Astrocyte of the cerebellum (primary cell): ENCODE measurements at regions not wholly inside any gene's neighbourhood (a gene's known extent, or its start where the extent isn't known, plus 50 kb on each side); places are given as distances from the start of the nearest gene placed in this dataset.

Source experiments
- DNase-seq: peaks from one replicate; pipeline ENCODE4 v3.0.0-alpha.2; 2011; ENCODE audit warnings: low read depth
- H3K4me3 ChIP-seq: 2 replicates; pipeline ENCODE4 v1.5.1; 2011; ENCODE audit warnings: mild to moderate bottlenecking, low read depth, low read length, moderate library complexity
- CTCF ChIP-seq: IDR thresholded peaks from 2 replicates; pipeline ENCODE4 v1.5.1; 2012; ENCODE audit warnings: low read length, low read depth, moderate library complexity, mild to moderate bottlenecking; ENCODE audit errors: missing control alignments
- in situ Hi-C: cut with HindIII; loops from 2 replicates; pipeline ENCODE4 v1.10.0; 2017; ENCODE audit warnings: low sequenced_read_pairs

GRCh38 chr13:67643516-67644055 is 413.4 kb upstream of the PCDH9 start:
- DNase-seq, result no peak
- H3K4me3 ChIP-seq, result no peak overlapping the region
- in situ Hi-C loops, result no loop called here
- TF ChIP-seq CTCF, result no peak

GRCh38 chr13:67642657-67643056 is 412.5 kb upstream of the PCDH9 start:
- TF ChIP-seq CTCF, result no peak
- no peak for DNase-seq
- H3K4me3 ChIP-seq, result no peak overlapping the region
- in situ Hi-C loops, result no loop called here

GRCh38 chr13:67635754-67636153 is 405.6 kb upstream of the PCDH9 start:
- DNase-seq, result no peak
- H3K4me3 ChIP-seq, result no peak overlapping the region
- no peak for TF ChIP-seq CTCF
- in situ Hi-C loops, result no loop called here

GRCh38 chr13:67632590-67632989 is 402.5 kb upstream of the PCDH9 start:
- in situ Hi-C loops, result no loop called here
- no peak for TF ChIP-seq CTCF
- no peak for DNase-seq
- H3K4me3 ChIP-seq, result no peak overlapping the region

DNA sequence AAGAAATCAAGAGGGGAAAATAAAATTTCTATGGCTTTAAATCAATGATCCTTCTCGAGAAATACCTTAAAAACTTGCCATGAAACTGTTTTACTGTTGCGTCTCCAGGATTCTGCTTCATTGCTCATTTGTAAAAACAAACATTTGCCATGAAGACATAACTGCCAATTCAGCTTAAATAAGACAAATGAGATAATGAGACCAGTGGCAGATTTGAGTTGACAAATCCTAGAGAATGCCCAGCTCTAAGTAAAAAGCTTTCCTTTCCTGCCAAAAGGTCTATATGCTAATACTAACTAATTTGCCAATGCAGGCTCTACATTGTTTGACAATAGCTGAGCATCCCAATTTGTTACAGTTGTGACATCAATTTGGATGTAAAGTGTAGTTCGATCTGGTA is 400.5 kb upstream of the PCDH9 start:
- no peak overlapping the region for H3K4me3 ChIP-seq
- in situ Hi-C loops, result no loop called here
- DNase-seq, result no peak

DNA sequence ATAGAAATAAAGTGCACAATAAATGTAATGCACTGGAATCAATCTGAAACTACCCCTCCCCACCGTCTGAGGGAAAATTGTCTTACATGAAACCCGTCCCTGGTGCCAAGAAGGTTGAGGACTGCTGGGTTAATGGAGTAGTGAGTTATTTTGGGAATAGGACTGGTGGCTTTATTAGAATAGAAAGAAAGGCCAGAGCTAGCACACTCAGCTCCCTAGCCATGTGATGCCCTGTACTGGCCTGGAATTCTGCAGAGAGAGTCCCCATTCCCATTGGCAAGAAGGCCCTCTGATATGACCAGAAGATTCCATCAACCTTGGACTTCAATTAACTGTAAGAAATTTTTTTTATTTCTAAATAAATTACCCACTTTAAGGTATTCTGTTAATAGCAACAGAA is 393.5 kb upstream of the PCDH9 start:
- H3K4me3 ChIP-seq, result no peak overlapping the region
- TF ChIP-seq CTCF, result no peak
- in situ Hi-C loops, result no loop called here
- DNase-seq, result no peak

More for the DNA sequence above, 400.5 kb upstream of the PCDH9 start:
- no peak for TF ChIP-seq CTCF

DNA sequence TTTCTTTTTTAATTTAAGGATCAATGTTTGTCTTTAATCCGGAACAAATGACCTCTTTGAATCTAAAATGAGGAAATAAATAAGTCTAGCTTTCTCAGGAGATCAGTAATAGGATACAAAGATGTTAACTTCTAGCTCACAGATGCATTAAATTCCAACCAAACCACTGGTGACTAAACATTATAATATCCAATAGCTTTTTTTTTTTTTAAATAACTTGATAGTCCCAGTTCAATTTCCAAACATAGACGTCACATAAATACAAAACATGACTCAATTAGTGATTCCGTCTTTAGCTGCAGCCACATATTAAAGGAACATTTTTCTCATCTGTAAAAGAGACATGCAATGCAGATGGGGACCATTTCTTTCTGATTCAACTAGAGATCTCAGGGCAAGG is 390.5 kb upstream of the PCDH9 start:
- peak; percentile 41 for DNase-seq
- in situ Hi-C loops, result no loop called here
- TF ChIP-seq CTCF, result no peak
- no peak overlapping the region for H3K4me3 ChIP-seq
